Mesendoderm (in vitro differentiated cells): ENCODE measurements at regions not wholly inside any gene's neighbourhood (a gene's known extent, or its start where the extent isn't known, plus 50 kb on each side); places are given as distances from the start of the nearest gene placed in this dataset.
"Not testable (repeated sequence)": the region's sequence is repeated elsewhere in the genome, so short reads cannot be mapped to it uniquely, and the experiment has no call there.

Experiments
- DNase-seq: peaks from one replicate; pipeline ENCODE4 v3.0.0; 2013
- H2AK5ac ChIP-seq: 2 replicates; pipeline ENCODE4 v1.6.1; 2013; ENCODE audit warnings: low read length, inconsistent platforms
- H2BK120ac ChIP-seq: 2 replicates; pipeline ENCODE4 v1.6.1; 2013; ENCODE audit warnings: low read depth, mild to moderate bottlenecking, low read length, moderate library complexity, mixed read lengths
- H2BK15ac ChIP-seq: replicated peaks from 2 replicates; pipeline ENCODE4 v1.6.1; 2013; ENCODE audit warnings: low read depth, mild to moderate bottlenecking, moderate library complexity
- H2BK5ac ChIP-seq: 2 replicates; pipeline ENCODE4 v1.6.1; 2013; ENCODE audit warnings: low read length, inconsistent platforms
- H3K18ac ChIP-seq: 2 replicates; pipeline ENCODE4 v1.6.1; 2013; ENCODE audit warnings: mild to moderate bottlenecking, low read length, mixed read lengths
- H3K23ac ChIP-seq: one replicate; pipeline ENCODE4 v1.6.1; 2013; ENCODE audit warnings: low read length
- H3K27ac ChIP-seq: 2 replicates; pipeline ENCODE4 v1.5.1; 2013; ENCODE audit warnings: low read depth, mild to moderate bottlenecking, inconsistent platforms, low read length, moderate library complexity
- H3K27me3 ChIP-seq: 2 replicates; pipeline ENCODE4 v1.6.1; 2013; ENCODE audit warnings: low read length, control low read depth, mild to moderate bottlenecking, inconsistent platforms; ENCODE audit not compliant: insufficient read depth, poor library complexity
- H3K36me3 ChIP-seq: 2 replicates; pipeline ENCODE4 v1.6.1; 2013; ENCODE audit warnings: low read length, inconsistent platforms; ENCODE audit not compliant: control insufficient read depth, insufficient read depth
- H3K4ac ChIP-seq: one replicate; pipeline ENCODE4 v1.6.1; 2013; ENCODE audit warnings: low read depth, mild to moderate bottlenecking, low read length, moderate library complexity
- H3K4me1 ChIP-seq: 2 replicates; pipeline ENCODE4 v1.6.1; 2013; ENCODE audit warnings: low read depth, low read length, inconsistent platforms; ENCODE audit not compliant: control insufficient read depth
- H3K4me2 ChIP-seq: 2 replicates; pipeline ENCODE4 v1.6.1; 2013; ENCODE audit warnings: low read length
- H3K4me3 ChIP-seq: 2 replicates; pipeline ENCODE4 v1.5.1; 2013; ENCODE audit warnings: mild to moderate bottlenecking, low read length
- H3K56ac ChIP-seq: one replicate; pipeline ENCODE4 v1.6.1; 2013; ENCODE audit warnings: low read length
- H3K79me1 ChIP-seq: 2 replicates; pipeline ENCODE4 v1.6.1; 2013; ENCODE audit warnings: low read length, inconsistent platforms
- H3K79me2 ChIP-seq: 2 replicates; pipeline ENCODE4 v1.6.1; 2013; ENCODE audit warnings: mild to moderate bottlenecking, low read length; ENCODE audit not compliant: control insufficient read depth, insufficient read depth
- H3K9ac ChIP-seq: 2 replicates; pipeline ENCODE4 v1.6.1; 2013; ENCODE audit warnings: low read length, inconsistent platforms
- H4K5ac ChIP-seq: one replicate; pipeline ENCODE4 v1.6.1; 2013; ENCODE audit warnings: low read length
- H4K8ac ChIP-seq: one replicate; pipeline ENCODE4 v1.6.1; 2013; ENCODE audit warnings: low read depth, mild to moderate bottlenecking, control low read depth, low read length, moderate library complexity
- WGBS: extraction: QIAGEN DNeasy Blood & Tissue Kit; methylation state at CpG from one replicate; pipeline ENCODE4 v1.1.7; 2013; ENCODE audit warnings: low lambda C conversion rate, missing lambda C conversion rate; ENCODE audit not compliant: insufficient coverage; ENCODE audit errors: extremely low coverage; 5-methylcytosine and 5-hydroxymethylcytosine counted together

GRCh38 chr16:59527206-59527997, 793.3 kb upstream of the GOT2 start:
- Histone ChIP-seq H3K23ac (no peak overlapping the region), H4K8ac (no peak overlapping the region), H3K56ac (no peak overlapping the region), H3K4me2 (no peak overlapping the region), H2BK15ac (peak overlapping the region; percentile 57), H2AK5ac (no peak overlapping the region), H4K5ac (no peak overlapping the region), H3K4me3 (no peak overlapping the region), H2BK120ac (no peak overlapping the region), H3K79me2 (no peaks in the 10 kb centered on the region), H3K9ac (no peak overlapping the region), H3K27me3 (no peaks in the 10 kb centered on the region), H2BK5ac (no peak overlapping the region), H3K27ac (no peak overlapping the region), H3K4me1 (no peaks in the 10 kb centered on the region), H3K36me3 (no peaks in the 10 kb centered on the region), H3K18ac (no peak overlapping the region), H3K4ac (no peak overlapping the region), H3K79me1 (no peaks in the 10 kb centered on the region)
- peak; percentile 56 for DNase-seq
- no CpG with 5 or more reads among the region's 14 CpGs for WGBS

- no peak for DNase-seq
- H2BK120ac ChIP-seq = no peak overlapping the region
- H4K5ac ChIP-seq = no peak overlapping the region
- no peak overlapping the region for H3K23ac ChIP-seq
- H2BK15ac ChIP-seq = no peak overlapping the region
- no peak overlapping the region for H3K4me3 ChIP-seq
- no peaks in the 10 kb centered on the region for H3K79me1 ChIP-seq
- H2BK5ac ChIP-seq = no peak overlapping the region
- no CpG with 5 or more reads among the region's 3 CpGs for WGBS
- H3K36me3 ChIP-seq = no peaks in the 10 kb centered on the region
- H3K4me1 ChIP-seq = no peaks in the 10 kb centered on the region
- H3K4me2 ChIP-seq = no peak overlapping the region
- H3K79me2 ChIP-seq = no peaks in the 10 kb centered on the region
- H4K8ac ChIP-seq = no peak overlapping the region
- H3K4ac ChIP-seq = no peak overlapping the region
- no peak overlapping the region for H3K18ac ChIP-seq
- H3K56ac ChIP-seq = no peak overlapping the region
- H3K27me3 ChIP-seq = no peaks in the 10 kb centered on the region
- H3K9ac ChIP-seq = no peak overlapping the region
- H3K27ac ChIP-seq = no peak overlapping the region
- H2AK5ac ChIP-seq = no peak overlapping the region
Observed at GRCh38 chr16:59522826-59523225, 788.7 kb upstream of the GOT2 start.

- not testable (repeated sequence) for H3K23ac ChIP-seq, H3K79me2 ChIP-seq, H2BK15ac ChIP-seq, H3K4ac ChIP-seq, H4K5ac ChIP-seq, H3K79me1 ChIP-seq, H3K56ac ChIP-seq, H2BK120ac ChIP-seq, H3K4me3 ChIP-seq, H3K18ac ChIP-seq, H3K27ac ChIP-seq, H4K8ac ChIP-seq, H3K27me3 ChIP-seq, H3K36me3 ChIP-seq, H3K9ac ChIP-seq, H3K4me2 ChIP-seq, H3K4me1 ChIP-seq, H2AK5ac ChIP-seq, H2BK5ac ChIP-seq
- DNase-seq = peak; percentile 41
- no CpG with 5 or more reads among the region's 5 CpGs for WGBS
Observed at GRCh38 chr16:59518721-59519120, 784.6 kb upstream of the GOT2 start.

- Histone ChIP-seq H2AK5ac (no peak overlapping the region), H3K4ac (no peak overlapping the region), H3K27me3 (no peaks in the 10 kb centered on the region), H3K4me2 (no peak overlapping the region), H3K79me1 (no peaks in the 10 kb centered on the region), H3K9ac (no peak overlapping the region), H3K23ac (no peak overlapping the region), H2BK120ac (no peak overlapping the region), H3K79me2 (no peaks in the 10 kb centered on the region), H3K4me3 (no peak overlapping the region), H2BK15ac (no peak overlapping the region), H3K27ac (peak overlapping the region; percentile 8), H3K4me1 (no peaks in the 10 kb centered on the region), H3K56ac (no peak overlapping the region), H4K5ac (no peak overlapping the region), H3K18ac (no peak overlapping the region), H2BK5ac (no peak overlapping the region), H4K8ac (no peak overlapping the region), H3K36me3 (no peaks in the 10 kb centered on the region)
- WGBS = no CpG with 5 or more reads among the region's 4 CpGs
- DNase-seq = no peak
Observed at GRCh38 chr16:59514651-59515050, 780.5 kb upstream of the GOT2 start.

GRCh38 chr16:59510008-59510424, 775.9 kb upstream of the GOT2 start:
- Histone ChIP-seq H3K36me3 (no peaks in the 10 kb centered on the region), H3K23ac (no peak overlapping the region), H3K79me1 (no peaks in the 10 kb centered on the region), H2BK5ac (no peak overlapping the region), H2BK120ac (no peak overlapping the region), H3K56ac (no peak overlapping the region), H3K27ac (no peak overlapping the region), H3K4ac (no peak overlapping the region), H4K8ac (no peak overlapping the region), H3K27me3 (no peaks in the 10 kb centered on the region), H3K4me2 (no peak overlapping the region), H3K4me1 (no peaks in the 10 kb centered on the region), H4K5ac (no peak overlapping the region), H3K9ac (no peak overlapping the region), H3K18ac (no peak overlapping the region), H3K79me2 (no peaks in the 10 kb centered on the region), H3K4me3 (no peak overlapping the region), H2BK15ac (no peak overlapping the region), H2AK5ac (no peak overlapping the region)
- DNase-seq = no peak
- no CpG with 5 or more reads among the region's 3 CpGs for WGBS

GRCh38 chr16:59500601-59501000, 766.5 kb upstream of the GOT2 start:
- H3K9ac ChIP-seq = no peak overlapping the region
- no peak overlapping the region for H3K18ac ChIP-seq
- H4K8ac ChIP-seq = no peak overlapping the region
- no peaks in the 10 kb centered on the region for H3K36me3 ChIP-seq
- no peak overlapping the region for H3K56ac ChIP-seq
- no peaks in the 10 kb centered on the region for H3K79me2 ChIP-seq
- H2BK5ac ChIP-seq = no peak overlapping the region
- H3K4me3 ChIP-seq = no peak overlapping the region
- no peak overlapping the region for H2AK5ac ChIP-seq
- no peak overlapping the region for H4K5ac ChIP-seq
- no peaks in the 10 kb centered on the region for H3K79me1 ChIP-seq
- no peak overlapping the region for H2BK120ac ChIP-seq
- H2BK15ac ChIP-seq = no peak overlapping the region
- no peak overlapping the region for H3K27ac ChIP-seq
- WGBS = no CpG with 5 or more reads among the region's 3 CpGs
- no peaks in the 10 kb centered on the region for H3K4me1 ChIP-seq
- H3K23ac ChIP-seq = no peak overlapping the region
- no peak overlapping the region for H3K4ac ChIP-seq
- DNase-seq = peak; percentile 75
- no peak overlapping the region for H3K4me2 ChIP-seq
- no peaks in the 10 kb centered on the region for H3K27me3 ChIP-seq
